HEK293T (cell line): ENCODE measurements at regions not wholly inside any gene's neighbourhood (a gene's known extent, or its start where the extent isn't known, plus 50 kb on each side); places are given as distances from the start of the nearest gene placed in this dataset.
A peak's percentile ranks its signal among the peaks of the same experiment; 100 is the strongest.

Source experiments
- CTCF ChIA-PET: fragments of 350-600 bp; formaldehyde crosslinking; extraction: SDS; loops from one replicate; lab custom pipeline; 2021; ENCODE audit warnings: antibody characterized with exemption, inconsistent platforms; lab: Yijun Ruan, JAX
- POLR2A ChIA-PET: fragments of 350-600 bp; formaldehyde crosslinking; extraction: SDS; loops from one replicate; lab custom pipeline; 2020; ENCODE audit warnings: antibody characterized with exemption, inconsistent platforms; lab: Yijun Ruan, JAX
- DNase-seq: peaks from one replicate; pipeline ENCODE4 v3.0.0; 2012; ENCODE audit warnings: mixed read lengths; ENCODE audit errors: extremely low spot score
- ARNT ChIP-seq: fragments of 450-650 bp; IDR thresholded peaks from 2 replicates; pipeline ENCODE4 v1.6.1; 2017; ENCODE audit warnings: mild to moderate bottlenecking
- BHLHE40 ChIP-seq: fragments of 450-650 bp; IDR thresholded peaks from 2 replicates; pipeline ENCODE4 v1.6.1; 2016; ENCODE audit warnings: mild to moderate bottlenecking, moderate library complexity, borderline replicate concordance
- CTBP1 ChIP-seq: fragments of 450-650 bp; IDR thresholded peaks from 2 replicates; pipeline ENCODE4 v1.6.1; 2016; ENCODE audit warnings: borderline replicate concordance
- ELF4 ChIP-seq: fragments of 450-650 bp; IDR thresholded peaks from 2 replicates; pipeline ENCODE4 v1.6.1; 2017; ENCODE audit warnings: antibody characterized with exemption
- FOXA1 ChIP-seq: fragments of 450-650 bp; IDR thresholded peaks from 2 replicates; pipeline ENCODE4 v1.6.1; 2016; ENCODE audit warnings: mild to moderate bottlenecking
- FOXK2 ChIP-seq: fragments of 450-650 bp; IDR thresholded peaks from 2 replicates; pipeline ENCODE4 v1.6.1; 2016; ENCODE audit warnings: mild to moderate bottlenecking
- FOXM1 ChIP-seq: fragments of 450-650 bp; IDR thresholded peaks from 2 replicates; pipeline ENCODE4 v1.6.1; 2017; ENCODE audit warnings: mild to moderate bottlenecking, borderline replicate concordance
- HDGF ChIP-seq: fragments of 450-650 bp; IDR thresholded peaks from 2 replicates; pipeline ENCODE4 v1.6.1; 2017; ENCODE audit warnings: antibody characterized with exemption, borderline replicate concordance
- L3MBTL2 ChIP-seq: fragments of 450-650 bp; conservative IDR thresholded peaks from 2 replicates; pipeline ENCODE4 v1.6.1; 2016; ENCODE audit warnings: mild to moderate bottlenecking
- LEF1 ChIP-seq: fragments of 450-650 bp; IDR thresholded peaks from 2 replicates; pipeline ENCODE4 v1.6.1; 2017; ENCODE audit warnings: mild to moderate bottlenecking, borderline replicate concordance
- NFRKB ChIP-seq: fragments of 450-650 bp; IDR thresholded peaks from 2 replicates; pipeline ENCODE4 v1.6.1; 2016; ENCODE audit warnings: mild to moderate bottlenecking, moderate library complexity
- PKNOX1 ChIP-seq: fragments of 450-650 bp; IDR thresholded peaks from 2 replicates; pipeline ENCODE4 v1.6.1; 2016
- SP1 ChIP-seq: fragments of 450-650 bp; IDR thresholded peaks from 2 replicates; pipeline ENCODE4 v1.6.1; 2017
- SUZ12 ChIP-seq: fragments of 450-650 bp; IDR thresholded peaks from 2 replicates; pipeline ENCODE4 v1.6.1; 2016; ENCODE audit warnings: mild to moderate bottlenecking
- TARDBP ChIP-seq: fragments of 450-650 bp; IDR thresholded peaks from 2 replicates; pipeline ENCODE4 v1.6.1; 2016
- ZNF384 ChIP-seq: fragments of 450-650 bp; IDR thresholded peaks from 2 replicates; pipeline ENCODE4 v1.6.1; 2016

DNA sequence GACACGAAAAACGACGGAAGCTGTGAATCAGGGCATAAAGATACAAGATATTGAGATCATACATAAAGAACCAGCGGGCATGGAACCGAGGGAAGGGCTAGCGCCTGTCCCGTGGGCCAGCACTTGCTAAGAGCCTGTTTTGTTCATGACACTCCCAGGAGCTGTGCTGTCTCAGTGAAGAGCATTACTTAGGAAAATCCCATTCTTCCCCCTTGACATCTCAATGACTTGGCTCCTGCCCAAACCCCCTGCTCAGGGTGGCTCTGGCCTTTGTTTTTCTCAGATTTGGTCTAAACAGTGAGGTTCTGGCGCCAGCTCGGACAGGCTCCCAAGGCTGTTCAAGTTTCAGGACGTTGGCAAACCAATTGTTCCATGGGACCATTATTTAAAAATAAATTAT is 79.1 kb upstream of the SEC14L1 start:
- no peak for TF ChIP-seq HDGF
- TF ChIP-seq SUZ12 = no peak
- no peak for TF ChIP-seq SP1
- no peak for TF ChIP-seq ELF4
- no peak for TF ChIP-seq FOXM1
- TF ChIP-seq ARNT = no peak
- TF ChIP-seq BHLHE40 = no peak
- TF ChIP-seq L3MBTL2 = no peak
- DNase-seq = no peak
- POLR2A ChIA-PET = no interaction called here
- CTCF ChIA-PET = interaction anchor here (0.6 kb wide), 1 partner anchor 427 kb away, joined by 4 read pairs; no protein-coding TSS in a partner anchor

GRCh38 chr17:77064598-77064997 is 76.2 kb upstream of the SEC14L1 start:
- no peak for DNase-seq
- ChIA-PET CTCF (interaction anchor here (0.6 to 1.8 kb wide), 2 partner anchors 8 to 61 kb away, joined by 3 to 18 read pairs; no protein-coding TSS in a partner anchor), POLR2A (interaction anchor here (1.0 kb wide), 1 partner anchor 24 kb away, joined by 3 read pairs; no protein-coding TSS in a partner anchor)
- TF ChIP-seq FOXK2 (no peak), TARDBP (no peak), FOXA1 (no peak), BHLHE40 (no peak), L3MBTL2 (no peak), ELF4 (no peak), HDGF (no peak), FOXM1 (no peak), ARNT (no peak), PKNOX1 (no peak), SUZ12 (no peak), ZNF384 (no peak), NFRKB (no peak), LEF1 (no peak), CTBP1 (no peak), SP1 (no peak)

GRCh38 chr17:77066165-77066564 is 74.6 kb upstream of the SEC14L1 start:
- POLR2A ChIA-PET = interaction anchor here (0.9 kb wide), 1 partner anchor 22 kb away, joined by 3 read pairs; no protein-coding TSS in a partner anchor
- no peak for TF ChIP-seq L3MBTL2
- no peak for TF ChIP-seq ELF4
- no peak for TF ChIP-seq ARNT
- TF ChIP-seq LEF1 = no peak
- no peak for TF ChIP-seq NFRKB
- TF ChIP-seq CTBP1 = no peak
- TF ChIP-seq BHLHE40 = no peak
- TF ChIP-seq FOXM1 = no peak
- no peak for TF ChIP-seq PKNOX1
- no peak for TF ChIP-seq TARDBP
- no peak for TF ChIP-seq SUZ12
- TF ChIP-seq SP1 = no peak
- TF ChIP-seq FOXA1 = no peak
- TF ChIP-seq FOXK2 = no peak
- no peak for TF ChIP-seq ZNF384
- TF ChIP-seq HDGF = no peak
- CTCF ChIA-PET = interaction anchor here (0.6 to 2.3 kb wide), 11 partner anchors 10 to 257 kb away, joined by 3 to 21 read pairs (median 4); partner anchors contain the start of gene MGAT5B
- DNase-seq = no peak

DNA sequence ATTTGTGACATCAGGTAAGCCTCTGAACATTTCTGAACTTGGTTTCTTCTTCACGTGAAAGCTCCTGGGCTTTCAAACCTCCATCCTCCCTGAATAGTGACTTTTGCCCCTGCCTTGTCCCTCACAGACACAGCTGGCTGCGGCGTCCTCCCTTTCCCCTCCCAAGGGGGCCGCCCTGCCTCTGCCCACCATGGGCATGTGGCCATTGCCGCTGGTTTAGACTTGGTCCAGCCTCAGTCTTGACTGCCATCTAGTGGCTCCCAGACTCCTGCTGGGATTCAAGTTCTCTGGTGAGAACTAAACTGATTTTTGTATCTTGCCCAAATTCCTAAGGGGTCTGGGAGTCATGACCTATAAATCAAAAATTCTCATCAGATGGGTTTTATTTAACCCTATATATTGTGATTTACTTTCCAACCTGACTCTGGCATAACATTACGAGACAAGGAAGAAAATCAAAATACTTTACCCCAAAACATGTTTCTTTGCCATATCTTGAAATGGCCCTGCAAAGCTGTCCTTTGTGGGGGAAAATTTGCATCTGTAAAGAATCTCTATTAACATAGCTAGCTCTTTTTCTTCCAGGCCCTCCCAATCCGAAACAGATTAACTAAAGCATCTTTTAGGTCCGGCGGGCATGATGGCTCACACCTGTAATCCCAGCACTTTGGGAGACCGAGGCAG is 73.9 kb upstream of the SEC14L1 start:
- ChIA-PET CTCF (interaction anchor here (0.6 to 2.3 kb wide), 10 partner anchors 8 to 203 kb away, joined by 3 to 21 read pairs (median 4); partner anchors contain the start of gene MGAT5B), POLR2A (interaction anchor here (0.9 kb wide), 1 partner anchor 21 kb away, joined by 3 read pairs; no protein-coding TSS in a partner anchor)
- DNase-seq = peak; percentile 78

GRCh38 chr17:77068915-77069314 is 71.9 kb upstream of the SEC14L1 start:
- POLR2A ChIA-PET = no interaction called here
- CTCF ChIA-PET = interaction anchor here (1.9 kb wide), 1 partner anchor 13 kb away, joined by 6 read pairs; no protein-coding TSS in a partner anchor
- TF ChIP-seq SP1 = no peak
- no peak for TF ChIP-seq FOXK2
- no peak for TF ChIP-seq ZNF384
- no peak for TF ChIP-seq FOXM1
- TF ChIP-seq PKNOX1 = no peak
- TF ChIP-seq BHLHE40 = no peak
- TF ChIP-seq HDGF = no peak
- no peak for DNase-seq

GRCh38 chr17:77070888-77071279 is 69.9 kb upstream of the SEC14L1 start:
- ChIA-PET CTCF (interaction anchor here (0.6 to 1.9 kb wide), 3 partner anchors 15 to 258 kb away, joined by 3 to 6 read pairs (median 4); no protein-coding TSS in a partner anchor), POLR2A (interaction anchor here (1.5 kb wide), 1 partner anchor 17 kb away, joined by 3 read pairs; no protein-coding TSS in a partner anchor)

More at GRCh38 chr17:77070888-77071279, 69.9 kb upstream of the SEC14L1 start:
- DNase-seq = no peak
- TF ChIP-seq LEF1 (no peak), FOXK2 (no peak), HDGF (no peak), BHLHE40 (no peak), NFRKB (no peak), FOXA1 (no peak), TARDBP (no peak), ARNT (no peak), ZNF384 (no peak), CTBP1 (no peak), FOXM1 (no peak), ELF4 (no peak), SUZ12 (no peak), SP1 (no peak), L3MBTL2 (no peak), PKNOX1 (no peak)
